GM20431 (cell line): ENCODE measurements at regions not wholly inside any gene's neighbourhood (a gene's known extent, or its start where the extent isn't known, plus 50 kb on each side); places are given as distances from the start of the nearest gene placed in this dataset.

ENCODE experiments used
- in situ Hi-C: fragments of 300-500 bp; cut with MseI, MboI; formaldehyde crosslinking; loops from one replicate; pipeline ENCODE4 v1.15.0; 2020; ENCODE audit warnings: low sequenced_read_pairs; ENCODE audit not compliant: unreplicated experiment

- in situ Hi-C loops: no loop called here
These were observed 168.7 kb upstream of the TMCO5A start for GRCh38 chr15:37765786-37766185.

DNA sequence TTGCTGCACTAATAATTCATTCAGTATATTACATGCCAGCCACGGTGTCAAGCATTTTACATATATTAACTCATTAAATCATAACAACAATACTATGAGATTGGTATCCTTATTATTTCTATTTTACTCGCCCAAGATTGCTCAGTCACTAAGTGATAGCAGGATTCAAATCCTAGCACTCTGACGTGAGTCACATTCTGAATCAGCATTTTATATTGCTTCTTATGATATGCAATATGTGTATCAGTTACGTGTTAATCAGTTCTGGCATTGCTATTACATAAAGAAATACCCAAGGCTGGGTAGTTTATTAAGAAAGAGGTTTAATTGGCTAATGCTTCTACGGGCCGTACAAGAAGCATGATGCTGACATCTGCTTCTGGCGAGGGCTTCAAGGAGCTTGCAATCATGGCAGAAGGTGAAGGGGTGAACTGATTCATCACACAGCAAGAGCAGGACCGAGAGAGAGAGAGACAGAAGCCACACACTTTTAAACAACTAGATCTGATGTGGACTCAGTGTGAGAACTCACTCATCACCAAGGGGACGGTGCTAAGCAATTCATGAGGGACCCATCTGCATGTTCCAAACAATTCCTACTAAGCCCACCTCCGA lies 166.5 kb upstream of the TMCO5A start:
- in situ Hi-C loops: no loop called here

DNA sequence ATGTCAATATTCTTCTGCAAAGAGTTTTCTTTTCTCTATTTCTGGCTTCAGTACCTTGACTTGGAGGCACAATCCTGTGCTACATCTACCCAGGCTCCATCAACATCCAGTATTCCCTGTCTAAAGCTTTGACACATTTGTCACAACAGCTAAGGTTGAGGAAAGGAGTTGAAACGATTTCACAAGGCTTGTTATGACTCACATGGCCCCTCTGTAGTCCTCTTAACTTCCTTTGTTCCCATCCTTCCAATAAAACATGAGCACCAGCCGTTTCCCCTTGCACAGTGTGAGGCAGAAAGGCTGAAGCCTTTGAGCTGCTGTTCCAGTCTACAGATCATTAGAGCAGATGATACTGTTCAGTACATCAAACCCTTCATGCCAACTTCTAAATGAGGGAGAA lies 163.0 kb upstream of the TMCO5A start:
- in situ Hi-C loops: no loop called here

DNA sequence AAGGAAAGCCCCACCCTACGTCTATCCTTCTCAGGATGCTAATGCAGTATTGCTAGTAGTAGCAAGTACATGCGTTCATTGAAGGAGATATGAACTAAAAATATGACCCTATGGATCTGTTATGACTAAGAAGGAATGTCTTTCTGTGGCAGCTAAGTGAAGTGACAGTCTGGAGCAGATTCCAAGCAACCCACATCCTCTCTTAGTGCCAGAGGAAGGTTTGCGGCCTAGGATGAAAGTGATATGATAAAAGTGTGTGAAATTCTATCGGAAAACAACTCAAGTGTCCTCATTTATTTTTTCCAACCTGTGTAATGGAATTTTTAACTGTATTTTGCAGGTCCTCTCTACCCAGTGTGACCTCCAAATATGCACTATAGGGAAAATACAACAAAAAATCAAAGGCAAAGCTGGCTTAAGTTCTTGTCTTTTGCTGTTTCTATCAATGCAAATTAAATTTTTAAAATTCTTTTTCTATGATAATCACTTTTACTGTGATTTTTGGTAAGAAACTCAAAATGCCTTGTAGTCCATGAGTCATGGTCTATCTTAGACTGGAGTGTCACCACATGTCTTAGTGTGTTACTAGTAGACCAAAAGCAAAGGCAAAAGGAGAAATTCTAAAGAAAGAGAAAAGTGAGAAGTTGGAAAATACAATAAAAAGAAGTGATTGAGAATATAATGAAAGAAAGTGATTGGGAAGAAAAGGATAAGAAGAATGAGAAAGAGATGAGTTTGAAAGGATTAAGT lies 161.2 kb upstream of the TMCO5A start:
- in situ Hi-C loops: no loop called here

GRCh38 chr15:37774961-37775360 lies 159.5 kb upstream of the TMCO5A start:
- in situ Hi-C loops: loop anchor here (25.0 kb wide), 1 partner anchor 88 kb away; no protein-coding TSS in a partner anchor

DNA sequence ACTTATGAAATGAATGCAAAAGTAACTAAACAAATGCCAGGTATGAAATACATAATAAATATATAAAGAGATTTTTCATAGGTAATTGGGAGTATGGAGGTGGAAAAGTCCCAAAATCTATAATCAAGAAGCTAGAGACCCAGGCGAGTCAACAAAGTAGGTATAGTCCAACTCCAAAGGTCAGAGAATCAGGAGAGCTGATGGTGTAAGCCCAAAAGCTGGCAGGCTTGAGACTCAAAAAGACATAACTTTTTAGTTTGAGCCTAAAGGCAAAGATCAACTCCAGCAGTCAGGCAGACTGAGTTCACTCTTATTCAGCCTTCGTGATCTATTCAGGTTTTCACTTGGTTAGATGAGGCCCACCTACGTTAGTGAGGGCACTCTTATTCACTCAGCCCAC lies 157.4 kb upstream of the TMCO5A start:
- in situ Hi-C loops: loop anchor here (25.0 kb wide), 1 partner anchor 90 kb away; no protein-coding TSS in a partner anchor

GRCh38 chr15:37783290-37783689 lies 151.2 kb upstream of the TMCO5A start:
- in situ Hi-C loops: loop anchor here (25.0 kb wide), 1 partner anchor 96 kb away; no protein-coding TSS in a partner anchor

- in situ Hi-C loops: loop anchor here (25.0 kb wide), 1 partner anchor 101 kb away; no protein-coding TSS in a partner anchor
These were observed 146.1 kb upstream of the TMCO5A start for GRCh38 chr15:37788330-37788729.

DNA sequence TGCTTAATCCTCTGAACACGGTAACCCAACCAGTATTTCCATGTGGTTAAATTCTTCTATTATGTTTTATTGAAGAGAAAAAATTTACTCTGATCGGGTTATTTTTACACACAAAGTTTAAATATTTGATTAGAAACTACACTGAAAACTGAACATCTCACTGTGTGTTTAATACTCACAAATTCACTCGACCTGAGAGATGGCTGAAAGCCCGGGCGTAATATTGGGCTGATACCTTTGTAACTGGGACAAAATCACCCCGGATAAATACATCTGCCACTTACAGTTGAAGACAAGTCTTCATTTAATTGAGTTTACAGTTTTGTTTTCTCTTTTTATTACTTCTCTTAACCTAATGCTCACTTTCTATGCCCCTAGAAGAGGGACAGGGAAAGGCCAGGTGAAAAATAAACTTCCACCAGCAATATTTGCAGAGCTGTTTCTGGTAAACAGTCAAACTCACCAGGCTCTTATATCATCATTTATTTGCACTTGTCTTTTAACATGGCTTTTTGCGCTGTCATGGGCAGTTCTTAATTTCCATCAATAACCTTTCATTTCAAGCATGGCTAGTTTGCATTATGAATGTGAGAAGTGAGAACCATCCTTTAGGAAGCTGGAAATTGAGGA lies 145.6 kb upstream of the TMCO5A start:
- in situ Hi-C loops: loop anchor here (25.0 kb wide), 1 partner anchor 102 kb away; no protein-coding TSS in a partner anchor

DNA sequence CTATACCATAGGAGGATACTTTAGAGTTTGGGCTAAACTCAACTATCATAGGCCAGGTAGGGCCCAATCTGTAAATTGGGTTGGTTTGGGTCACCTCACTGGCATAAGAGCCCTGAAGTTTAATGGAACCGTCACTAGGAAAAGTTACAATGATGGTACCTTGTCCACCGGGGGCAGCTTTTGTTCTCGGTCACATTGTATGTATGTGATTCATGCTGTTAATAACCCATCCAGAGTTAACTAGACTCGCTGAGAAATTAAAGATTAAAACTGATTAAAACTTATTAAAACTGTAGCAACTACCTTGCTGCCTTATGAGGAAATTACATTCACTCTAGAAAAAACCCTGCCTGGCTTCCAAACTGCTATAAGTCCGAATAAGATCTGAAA lies 145.0 kb upstream of the TMCO5A start:
- in situ Hi-C loops: loop anchor here (25.0 kb wide), 1 partner anchor 102 kb away; no protein-coding TSS in a partner anchor

GRCh38 chr15:37789881-37790280 lies 144.6 kb upstream of the TMCO5A start:
- in situ Hi-C loops: loop anchor here (25.0 kb wide), 1 partner anchor 103 kb away; no protein-coding TSS in a partner anchor

GRCh38 chr15:37791693-37792092 lies 142.7 kb upstream of the TMCO5A start:
- in situ Hi-C loops: loop anchor here (25.0 kb wide), 1 partner anchor 104 kb away; no protein-coding TSS in a partner anchor

DNA sequence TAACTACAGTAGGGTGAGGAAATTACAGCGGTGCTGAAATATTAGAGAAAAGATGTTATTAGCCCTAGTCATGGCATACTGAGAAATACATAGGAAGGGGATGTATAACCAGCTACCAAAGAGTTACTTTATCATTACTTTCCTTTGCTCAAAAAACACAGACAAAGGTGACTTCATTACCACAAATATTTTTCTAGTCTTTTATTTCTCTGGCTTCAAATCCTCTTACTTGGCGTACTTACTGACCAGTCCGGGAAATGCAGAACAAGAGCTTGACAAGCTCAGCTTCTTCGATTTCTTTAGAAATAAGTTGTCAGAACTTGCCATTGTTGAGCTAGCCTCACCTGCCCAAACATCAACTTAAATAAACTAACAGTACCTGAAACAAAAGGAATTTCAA lies 142.1 kb upstream of the TMCO5A start:
- in situ Hi-C loops: loop anchor here (25.0 kb wide), 1 partner anchor 105 kb away; no protein-coding TSS in a partner anchor

DNA sequence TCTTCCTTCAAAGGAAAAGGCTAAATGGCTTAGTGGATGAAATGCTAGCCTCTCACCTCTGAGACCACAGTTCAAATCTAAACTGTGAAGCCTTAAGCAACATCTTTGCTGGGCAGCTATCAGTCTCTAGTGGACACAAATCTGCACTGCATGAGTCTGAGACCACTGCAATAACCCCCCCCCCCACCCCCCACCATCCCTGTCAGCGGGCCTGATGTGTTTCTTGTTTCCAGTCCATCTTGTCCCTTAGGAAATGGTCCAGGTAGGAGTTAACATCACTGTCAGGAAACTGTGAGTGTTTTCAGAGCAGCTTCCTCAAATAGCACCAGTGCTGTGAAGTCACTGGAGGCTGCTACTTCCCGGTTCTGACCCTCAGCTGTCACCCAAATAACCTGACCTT lies 140.6 kb upstream of the TMCO5A start:
- in situ Hi-C loops: loop anchor here (25.0 kb wide), 1 partner anchor 107 kb away; no protein-coding TSS in a partner anchor

GRCh38 chr15:37794947-37795346 lies 139.5 kb upstream of the TMCO5A start:
- in situ Hi-C loops: loop anchor here (25.0 kb wide), 1 partner anchor 108 kb away; no protein-coding TSS in a partner anchor

DNA sequence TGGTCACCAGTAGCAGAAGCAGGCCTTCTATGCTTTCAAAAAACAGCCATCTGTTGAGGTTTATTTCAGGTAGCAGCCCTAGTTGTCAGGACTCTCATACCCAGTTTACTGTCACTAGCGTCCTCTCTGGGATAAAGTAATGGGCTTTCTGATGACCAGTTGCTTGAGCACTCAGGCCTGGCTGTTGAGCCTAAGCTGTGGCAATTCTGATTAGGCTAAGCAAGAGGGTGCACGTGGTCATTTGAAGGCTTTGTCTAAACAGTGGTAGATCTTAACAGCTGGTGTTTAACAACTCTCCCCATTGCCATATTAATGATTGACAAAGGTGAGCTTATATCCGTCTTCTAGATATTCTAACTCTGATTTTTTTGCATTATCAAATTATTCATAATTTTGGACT lies 132.9 kb upstream of the TMCO5A start:
- in situ Hi-C loops: no loop called here

- in situ Hi-C loops: no loop called here
These were observed 127.6 kb upstream of the TMCO5A start for GRCh38 chr15:37806808-37807207.

DNA sequence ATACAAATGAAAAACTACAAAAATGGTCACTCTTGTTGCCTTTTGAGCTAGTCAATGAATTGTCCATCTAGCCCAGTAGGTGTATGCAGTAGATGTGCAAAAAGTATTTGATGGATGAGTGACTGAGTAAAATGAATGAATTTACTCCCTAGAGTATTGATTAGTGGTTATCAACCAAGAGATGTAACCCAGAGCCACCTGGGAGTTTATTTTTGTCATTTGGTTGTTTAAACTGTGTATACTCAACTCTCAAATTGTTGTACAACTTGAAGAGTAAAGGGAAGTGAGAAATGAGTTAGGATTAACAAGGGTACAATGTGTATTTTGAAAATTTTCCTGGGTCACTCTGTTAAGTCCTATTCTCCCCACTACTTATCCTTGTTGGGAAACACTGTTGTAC lies 124.1 kb upstream of the TMCO5A start:
- in situ Hi-C loops: no loop called here

GRCh38 chr15:37813306-37813705 lies 121.1 kb upstream of the TMCO5A start:
- in situ Hi-C loops: no loop called here

- in situ Hi-C loops: no loop called here
These were observed 119.5 kb upstream of the TMCO5A start for GRCh38 chr15:37814847-37815515.
